ENCODE measurements at regions not wholly inside any gene's neighbourhood (a gene's known extent, or its start where the extent isn't known, plus 50 kb on each side); places are given as distances from the start of the nearest gene placed in this dataset.

DNA sequence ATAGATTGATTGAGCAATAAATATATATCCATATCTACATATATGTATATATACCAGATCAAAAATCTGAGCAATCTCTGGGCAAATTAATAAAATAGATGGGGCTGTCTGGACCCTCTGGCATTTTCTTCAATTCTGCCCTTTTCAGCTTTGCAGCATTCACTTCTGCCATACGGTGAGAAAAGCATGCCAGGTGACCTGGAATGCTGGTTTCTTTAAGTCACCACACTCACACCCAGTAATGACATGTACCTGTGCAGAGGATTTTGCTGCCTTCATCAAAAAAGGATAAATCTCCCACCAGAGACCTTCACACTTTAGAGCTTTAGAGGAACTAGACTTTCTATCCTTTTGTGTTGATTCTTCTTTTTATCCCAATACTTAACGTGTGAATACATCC is 223.2 kb upstream of the NFIA start:
- H3K4me3 ChIP-seq (ENCODE audit: control insufficient read depth, low read depth, low read length) = no peak overlapping the region
- TF ChIP-seq CTCF (conservative IDR thresholded peaks at IDR 0.05; ENCODE audit: control insufficient read depth, insufficient read depth, low read depth, low read length) = no peak
- DNase-seq (ENCODE audit: low read depth) = no peak

DNA sequence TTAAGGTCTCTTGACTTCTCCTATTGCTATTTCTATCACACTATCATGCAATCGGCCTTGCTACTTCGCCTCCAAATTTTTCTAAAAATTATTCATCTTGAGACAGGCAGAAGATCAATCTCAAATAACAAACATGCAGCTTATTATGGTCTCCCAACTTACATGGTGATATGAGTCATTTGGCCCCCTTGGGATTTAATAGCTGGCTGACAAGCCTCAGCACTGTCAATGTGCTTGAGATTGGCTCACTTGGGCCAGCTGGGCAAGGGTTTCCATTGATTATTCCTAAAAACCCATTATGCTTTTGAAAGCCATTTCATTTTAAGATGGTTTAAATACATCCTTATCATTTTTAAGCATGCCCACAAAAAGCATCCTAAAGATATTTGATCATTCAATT is 224.5 kb upstream of the NFIA start:
- DNase-seq (ENCODE audit: low read depth) = peak; percentile 28
- TF ChIP-seq CTCF (conservative IDR thresholded peaks at IDR 0.05; ENCODE audit: control insufficient read depth, insufficient read depth, low read depth, low read length) = no peak
- H3K4me3 ChIP-seq (ENCODE audit: control insufficient read depth, low read depth, low read length) = no peak overlapping the region

GRCh38 chr1:60850084-60850483 is 232.3 kb upstream of the NFIA start:
- H3K4me3 ChIP-seq (ENCODE audit: control insufficient read depth, low read depth, low read length) = no peak overlapping the region
- no peak for DNase-seq (ENCODE audit: low read depth)
- no peak for TF ChIP-seq CTCF (conservative IDR thresholded peaks at IDR 0.05; ENCODE audit: control insufficient read depth, insufficient read depth, low read depth, low read length)

GRCh38 chr1:60849401-60849800 is 233.0 kb upstream of the NFIA start:
- H3K4me3 ChIP-seq (ENCODE audit: control insufficient read depth, low read depth, low read length) = no peak overlapping the region
- TF ChIP-seq CTCF (conservative IDR thresholded peaks at IDR 0.05; ENCODE audit: control insufficient read depth, insufficient read depth, low read depth, low read length) = no peak

DNA sequence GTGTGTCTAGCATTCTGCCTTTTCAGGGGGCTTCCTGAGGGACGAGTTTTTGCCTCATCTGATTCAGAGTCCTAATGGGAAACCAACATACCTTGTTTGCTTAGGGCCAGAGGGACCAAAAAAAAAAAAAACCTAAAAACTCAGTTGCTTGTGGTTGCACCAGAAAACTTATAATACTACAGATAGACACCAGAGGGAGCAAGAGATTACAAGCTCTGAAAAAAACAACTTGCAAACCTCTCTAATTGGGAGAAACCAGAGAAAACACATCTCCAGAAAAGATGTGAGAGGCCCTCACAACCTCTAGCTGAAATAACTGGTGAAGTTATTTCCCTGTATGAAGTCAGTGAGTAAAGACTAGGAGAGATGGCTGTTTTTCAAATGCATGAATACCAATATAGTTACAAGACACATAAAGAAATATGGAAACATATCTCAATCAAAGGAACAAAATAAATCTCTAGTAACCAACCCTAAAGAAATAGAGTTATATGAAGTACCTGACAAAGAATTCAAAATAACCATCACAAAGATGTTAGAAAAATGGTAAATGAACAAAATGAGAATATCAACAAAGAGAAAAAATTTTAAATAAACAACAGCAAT is 233.7 kb upstream of the NFIA start:
- peak; percentile 59 for DNase-seq (ENCODE audit: low read depth)
- peak; percentile 69 for TF ChIP-seq CTCF (conservative IDR thresholded peaks at IDR 0.05; ENCODE audit: control insufficient read depth, insufficient read depth, low read depth, low read length)
- no peak overlapping the region for H3K4me3 ChIP-seq (ENCODE audit: control insufficient read depth, low read depth, low read length)

More at GRCh38 chr1:60849401-60849800, 233.0 kb upstream of the NFIA start:
- no peak for DNase-seq (ENCODE audit: low read depth)

DNA sequence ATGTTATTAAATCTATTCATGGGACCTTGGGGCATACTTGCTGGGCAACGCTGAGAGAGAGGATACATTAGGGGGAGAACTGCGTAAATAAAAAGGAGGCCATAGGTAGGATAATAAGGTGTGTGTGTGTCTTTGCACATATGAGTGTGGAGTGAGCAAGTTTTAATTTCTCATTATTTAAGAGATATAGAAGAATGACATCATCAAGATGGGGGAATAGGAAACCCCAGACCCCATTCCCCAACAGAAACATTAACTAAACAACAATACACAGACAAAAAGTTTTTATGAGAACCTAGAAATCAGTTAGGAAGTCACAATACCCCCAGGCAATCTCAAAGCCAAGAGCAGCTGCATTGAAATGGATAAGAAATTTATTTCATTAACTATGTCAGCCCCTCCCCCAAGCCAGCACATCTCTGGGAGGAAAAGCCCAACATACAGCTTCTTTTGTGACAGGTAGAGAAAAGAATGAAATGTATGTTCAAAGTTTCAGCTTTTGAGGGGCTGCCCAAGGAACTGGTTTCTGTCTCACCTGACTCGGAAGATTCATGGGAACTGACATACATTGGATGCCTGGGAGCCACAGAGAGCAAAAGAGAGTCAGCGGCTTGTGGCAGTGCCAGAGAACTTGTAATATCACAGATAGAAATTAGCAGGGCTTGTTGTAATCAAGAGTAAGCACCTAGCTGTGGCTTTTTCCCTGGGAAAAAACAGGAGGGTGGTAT is 234.3 kb upstream of the NFIA start:
- TF ChIP-seq CTCF (conservative IDR thresholded peaks at IDR 0.05; ENCODE audit: control insufficient read depth, insufficient read depth, low read depth, low read length) = no peak
- no peak for DNase-seq (ENCODE audit: low read depth)
- H3K4me3 ChIP-seq (ENCODE audit: control insufficient read depth, low read depth, low read length) = no peak overlapping the region

All from fibroblast of mammary gland (primary cell).